WTC11 (cell line): ENCODE measurements at regions not wholly inside any gene's neighbourhood (a gene's known extent, or its start where the extent isn't known, plus 50 kb on each side); places are given as distances from the start of the nearest gene placed in this dataset.

Source experiments
- TF ChIP-seq, protein P1 (sequence below): sonication (generic); formaldehyde crosslinking; IDR thresholded peaks from 2 replicates; pipeline ENCODE4 v1.8.1; 2023; ENCODE audit warnings: mild to moderate bottlenecking, missing genetic modification reagents
- TF ChIP-seq, protein P2 (sequence below): sonication (generic); formaldehyde crosslinking; IDR thresholded peaks from 2 replicates; pipeline ENCODE4 v1.8.0; 2023; ENCODE audit warnings: mild to moderate bottlenecking, missing genetic modification reagents

DNA sequence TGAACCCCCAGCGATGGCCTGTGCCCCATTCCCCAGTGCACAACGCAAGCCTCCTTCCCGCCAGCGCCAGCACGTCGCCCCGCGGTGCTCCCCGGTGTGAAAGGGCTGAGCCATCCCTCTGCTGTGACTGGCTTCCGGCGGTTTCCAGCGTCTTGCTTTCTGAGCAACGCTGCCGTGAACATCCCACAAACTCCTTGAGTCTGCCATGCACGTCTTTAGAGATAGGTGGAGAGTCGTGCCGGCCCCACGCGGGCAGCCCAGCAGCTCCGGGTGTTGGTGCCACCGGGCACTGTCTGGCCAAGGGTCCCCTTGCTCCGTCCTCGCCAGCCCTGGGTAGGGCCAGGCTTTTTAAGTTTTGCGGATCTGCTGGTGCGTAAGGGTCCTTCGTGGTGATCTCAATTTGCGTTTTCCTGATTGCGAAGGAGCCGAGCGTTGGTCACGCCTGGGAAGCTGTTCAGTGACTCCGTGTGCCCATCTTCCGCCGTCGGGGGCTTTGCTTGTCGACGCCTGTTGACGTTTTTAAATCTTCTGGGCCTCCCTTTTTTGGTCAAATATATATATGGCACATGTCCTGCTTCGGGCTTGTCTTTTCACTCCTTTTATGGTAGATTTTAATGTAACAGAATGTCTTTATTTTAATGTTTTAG lies 70.6 kb downstream of the FOXL3 start:
- TF ChIP-seq, protein P1, sequence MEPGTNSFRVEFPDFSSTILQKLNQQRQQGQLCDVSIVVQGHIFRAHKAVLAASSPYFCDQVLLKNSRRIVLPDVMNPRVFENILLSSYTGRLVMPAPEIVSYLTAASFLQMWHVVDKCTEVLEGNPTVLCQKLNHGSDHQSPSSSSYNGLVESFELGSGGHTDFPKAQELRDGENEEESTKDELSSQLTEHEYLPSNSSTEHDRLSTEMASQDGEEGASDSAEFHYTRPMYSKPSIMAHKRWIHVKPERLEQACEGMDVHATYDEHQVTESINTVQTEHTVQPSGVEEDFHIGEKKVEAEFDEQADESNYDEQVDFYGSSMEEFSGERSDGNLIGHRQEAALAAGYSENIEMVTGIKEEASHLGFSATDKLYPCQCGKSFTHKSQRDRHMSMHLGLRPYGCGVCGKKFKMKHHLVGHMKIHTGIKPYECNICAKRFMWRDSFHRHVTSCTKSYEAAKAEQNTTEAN (CRISPR knock-in tag): no peak
- TF ChIP-seq, protein P2, sequence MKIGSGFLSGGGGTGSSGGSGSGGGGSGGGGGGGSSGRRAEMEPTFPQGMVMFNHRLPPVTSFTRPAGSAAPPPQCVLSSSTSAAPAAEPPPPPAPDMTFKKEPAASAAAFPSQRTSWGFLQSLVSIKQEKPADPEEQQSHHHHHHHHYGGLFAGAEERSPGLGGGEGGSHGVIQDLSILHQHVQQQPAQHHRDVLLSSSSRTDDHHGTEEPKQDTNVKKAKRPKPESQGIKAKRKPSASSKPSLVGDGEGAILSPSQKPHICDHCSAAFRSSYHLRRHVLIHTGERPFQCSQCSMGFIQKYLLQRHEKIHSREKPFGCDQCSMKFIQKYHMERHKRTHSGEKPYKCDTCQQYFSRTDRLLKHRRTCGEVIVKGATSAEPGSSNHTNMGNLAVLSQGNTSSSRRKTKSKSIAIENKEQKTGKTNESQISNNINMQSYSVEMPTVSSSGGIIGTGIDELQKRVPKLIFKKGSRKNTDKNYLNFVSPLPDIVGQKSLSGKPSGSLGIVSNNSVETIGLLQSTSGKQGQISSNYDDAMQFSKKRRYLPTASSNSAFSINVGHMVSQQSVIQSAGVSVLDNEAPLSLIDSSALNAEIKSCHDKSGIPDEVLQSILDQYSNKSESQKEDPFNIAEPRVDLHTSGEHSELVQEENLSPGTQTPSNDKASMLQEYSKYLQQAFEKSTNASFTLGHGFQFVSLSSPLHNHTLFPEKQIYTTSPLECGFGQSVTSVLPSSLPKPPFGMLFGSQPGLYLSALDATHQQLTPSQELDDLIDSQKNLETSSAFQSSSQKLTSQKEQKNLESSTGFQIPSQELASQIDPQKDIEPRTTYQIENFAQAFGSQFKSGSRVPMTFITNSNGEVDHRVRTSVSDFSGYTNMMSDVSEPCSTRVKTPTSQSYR (CRISPR knock-in tag): no peak
